NCI-H446 treated with DMSO at 0.1 percent for 48 hours (cell line): ENCODE measurements at regions not wholly inside any gene's neighbourhood (a gene's known extent, or its start where the extent isn't known, plus 50 kb on each side); places are given as distances from the start of the nearest gene placed in this dataset.

Experiments
- DNase-seq: peaks from one replicate; lab custom pipeline; 2025; lab: John Stamatoyannopoulos, UW

DNA sequence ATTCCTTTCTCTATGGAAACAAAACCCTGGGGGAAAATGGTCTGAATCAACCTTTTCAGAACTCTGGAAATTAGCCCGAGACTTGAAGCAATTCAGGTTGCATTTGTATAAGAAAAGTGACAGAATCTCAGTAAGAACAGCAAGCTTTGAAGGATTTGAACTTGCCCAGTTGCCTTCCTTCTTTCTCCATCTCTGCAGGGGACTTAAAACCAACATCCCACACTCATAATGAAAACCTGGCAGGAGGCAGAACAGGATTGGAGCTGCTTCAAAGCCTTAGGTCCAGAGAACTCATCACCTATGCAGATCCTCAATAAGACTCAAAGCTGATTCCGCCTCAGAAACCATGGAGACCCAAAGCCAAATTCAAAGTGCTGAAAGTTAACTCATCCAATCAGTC is 790.5 kb upstream of the ID2 start:
- no peak for DNase-seq

DNA sequence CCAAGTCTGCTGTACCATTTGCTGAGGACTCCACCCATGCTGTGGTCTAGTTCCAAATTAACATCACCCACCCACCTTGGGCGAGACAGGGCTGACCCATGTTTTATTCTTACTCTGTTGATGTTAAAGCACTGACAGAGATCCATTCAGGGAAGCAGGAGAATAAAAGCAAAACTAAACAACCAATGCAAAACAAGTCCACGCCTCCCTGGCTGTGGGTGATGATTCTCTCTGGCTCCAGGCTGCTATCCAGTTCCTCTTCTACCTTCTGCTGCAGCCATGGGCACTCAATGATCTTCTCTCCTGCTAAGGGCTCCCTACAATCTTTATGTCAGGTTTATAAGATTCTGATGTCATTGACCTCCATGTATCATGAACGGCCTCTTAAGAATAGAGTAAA is 786.6 kb upstream of the ID2 start:
- DNase-seq, result no peak

DNA sequence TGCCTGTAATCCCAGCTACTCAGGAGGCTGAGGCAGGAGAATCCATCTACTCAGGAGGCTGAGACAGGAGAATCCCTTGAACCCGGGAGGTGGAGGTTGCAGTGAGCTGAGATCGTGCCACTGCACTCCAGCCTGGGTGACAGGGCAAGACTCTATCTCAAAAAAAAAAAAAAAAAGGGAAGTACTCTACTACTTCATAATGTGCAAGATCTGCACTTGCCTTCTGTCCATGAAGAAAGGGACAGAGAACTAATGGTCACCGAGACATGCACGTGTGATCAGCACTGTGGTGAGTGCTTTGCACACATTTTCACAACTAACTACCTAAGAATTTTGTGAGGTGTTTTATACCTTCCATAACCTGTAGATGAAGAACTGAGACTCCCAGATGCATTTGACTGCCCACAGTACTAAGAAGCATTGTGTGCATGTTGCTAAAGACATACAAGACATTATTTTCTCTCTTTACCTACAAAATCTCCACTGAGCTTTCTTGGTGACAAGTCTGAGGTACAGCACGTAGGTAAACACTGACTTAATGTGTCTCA is 784.8 kb upstream of the ID2 start:
- no peak for DNase-seq

DNA sequence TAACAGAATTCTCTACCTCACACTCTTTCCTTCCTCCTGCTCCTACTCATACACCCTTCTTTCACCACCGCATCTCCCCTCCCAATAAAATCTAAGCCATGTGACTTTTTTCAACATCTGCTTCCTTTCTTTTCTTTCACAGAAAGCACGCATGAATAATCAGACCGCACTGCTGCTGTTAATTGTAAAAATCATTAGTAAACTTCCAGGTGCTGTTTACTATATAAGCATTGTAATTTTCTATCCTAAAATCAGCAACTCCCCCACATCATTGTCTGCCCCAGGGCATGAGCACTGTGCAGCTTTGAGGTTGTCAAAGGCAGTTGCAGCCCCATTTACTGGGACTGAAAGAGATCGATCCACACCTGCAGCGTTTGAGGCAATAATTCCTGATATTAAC is 782.6 kb upstream of the ID2 start:
- no peak for DNase-seq

DNA sequence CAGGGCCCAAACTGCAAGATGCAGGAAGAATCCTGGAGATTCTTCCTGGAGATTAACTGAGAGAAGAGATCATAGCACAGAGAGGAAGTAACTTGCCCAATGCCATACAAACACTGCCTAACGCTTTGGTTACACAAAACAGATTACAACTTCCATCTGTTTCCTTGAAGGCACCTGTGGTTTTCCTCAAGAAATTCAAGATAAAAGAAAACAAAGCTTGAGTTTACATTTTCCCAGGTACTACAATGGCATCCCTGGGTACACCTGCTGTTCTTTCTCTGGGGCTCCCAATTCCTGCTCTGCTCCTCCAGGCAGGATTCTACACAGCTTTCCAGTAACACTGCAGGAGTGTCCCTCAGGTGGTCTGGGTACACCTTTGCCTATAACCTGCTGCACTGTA is 781.9 kb upstream of the ID2 start:
- no peak for DNase-seq

DNA sequence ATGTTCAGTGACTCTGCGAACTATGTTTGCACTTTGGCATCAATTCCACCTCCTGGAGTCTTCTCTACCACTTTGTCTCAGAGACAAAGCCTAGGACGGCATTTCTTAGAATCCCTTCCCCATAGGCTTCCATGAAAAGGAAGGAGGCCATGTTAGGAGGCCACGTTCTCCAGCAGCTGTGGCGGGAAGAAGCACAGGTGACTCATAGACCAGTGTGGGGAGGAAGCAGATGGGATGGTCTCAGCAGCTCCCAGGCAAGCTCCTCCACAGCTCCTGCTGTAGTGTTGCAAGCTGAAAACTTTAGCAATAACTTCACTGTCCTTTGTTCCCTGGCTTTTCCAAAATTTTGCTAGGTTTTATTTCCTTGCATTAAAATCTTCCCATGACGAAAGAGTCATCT is 781.3 kb upstream of the ID2 start:
- DNase-seq, result no peak

DNA sequence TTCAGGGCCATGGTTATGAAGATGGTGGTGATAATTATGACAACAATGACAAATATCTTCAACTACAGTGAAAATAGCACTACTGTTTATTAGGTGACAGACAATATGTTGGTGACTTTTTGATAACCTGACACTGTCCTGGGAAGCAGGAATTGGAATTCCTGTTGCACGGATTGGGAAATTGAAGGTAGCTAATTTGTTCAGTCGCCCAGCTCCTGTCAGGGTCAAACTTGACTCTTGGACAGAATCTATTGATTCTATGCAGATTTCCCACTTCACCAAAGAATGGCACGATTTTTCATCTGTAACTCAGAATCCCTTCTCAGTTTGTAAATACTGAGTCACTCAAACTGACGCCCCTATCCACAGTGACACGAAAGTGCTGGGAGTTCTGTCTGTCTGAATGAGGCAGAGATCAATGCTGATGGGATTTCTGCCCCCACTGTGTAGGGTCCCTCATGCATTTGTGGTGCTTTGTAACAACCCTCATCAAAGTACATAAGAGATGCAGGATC is 779.5 kb upstream of the ID2 start:
- no peak for DNase-seq

DNA sequence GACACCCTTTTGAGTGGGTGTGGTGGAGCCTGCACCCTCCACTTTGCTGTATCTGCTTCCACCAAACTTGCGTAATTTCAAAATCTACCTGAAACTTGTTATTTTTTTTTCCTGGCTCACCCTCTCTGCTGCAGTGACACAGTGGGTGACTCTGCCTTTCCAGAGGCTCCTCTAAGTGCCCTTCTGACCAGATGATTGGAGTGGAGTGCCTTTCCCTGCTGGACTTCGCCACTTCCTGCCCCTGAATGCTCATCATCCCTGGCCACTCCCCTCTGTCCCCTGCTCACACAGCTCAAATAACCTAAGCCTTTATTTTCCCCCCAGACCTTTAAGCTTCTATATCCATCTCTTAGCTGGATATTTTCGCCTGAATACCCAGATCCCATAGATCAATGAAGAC is 777.5 kb upstream of the ID2 start:
- no peak for DNase-seq

DNA sequence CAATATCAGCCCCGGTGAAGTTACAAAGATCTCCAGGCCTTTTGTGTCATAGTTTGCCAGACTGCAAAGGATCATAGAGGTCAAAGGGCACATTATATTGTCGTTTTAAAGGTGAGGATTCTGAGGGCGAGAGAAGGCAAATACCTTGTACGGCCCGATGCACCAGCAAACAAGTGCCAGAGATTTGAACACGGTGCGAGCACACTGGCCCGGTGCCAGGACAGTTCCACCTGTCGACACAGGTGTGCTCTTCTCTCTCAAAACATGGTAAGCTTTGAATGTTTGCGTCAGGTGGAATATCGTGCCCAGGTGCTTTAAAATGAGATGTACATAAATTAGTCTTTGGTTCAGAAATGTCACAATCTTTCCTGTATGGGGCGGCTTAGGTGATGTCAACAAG is 776.1 kb upstream of the ID2 start:
- DNase-seq, result no peak

DNA sequence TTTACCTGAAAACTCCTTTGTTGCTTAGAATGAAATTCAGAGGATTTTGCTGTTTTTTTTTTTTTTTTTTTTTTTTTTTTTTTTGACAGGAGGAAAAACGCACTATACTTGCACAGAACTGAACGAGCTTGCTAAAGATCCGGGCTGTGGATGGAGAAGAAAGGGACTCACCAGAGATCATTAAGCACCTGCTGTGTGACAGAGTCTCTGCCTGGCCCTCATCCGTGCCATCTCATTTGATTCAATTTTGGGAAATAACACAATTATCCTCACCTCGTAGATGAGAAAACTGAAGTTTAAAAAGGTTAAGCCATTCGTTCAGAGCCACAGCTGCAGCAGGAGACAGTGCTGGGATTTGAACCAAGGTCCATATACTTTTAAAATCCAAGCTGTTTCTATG is 775.4 kb upstream of the ID2 start:
- DNase-seq, result no peak

DNA sequence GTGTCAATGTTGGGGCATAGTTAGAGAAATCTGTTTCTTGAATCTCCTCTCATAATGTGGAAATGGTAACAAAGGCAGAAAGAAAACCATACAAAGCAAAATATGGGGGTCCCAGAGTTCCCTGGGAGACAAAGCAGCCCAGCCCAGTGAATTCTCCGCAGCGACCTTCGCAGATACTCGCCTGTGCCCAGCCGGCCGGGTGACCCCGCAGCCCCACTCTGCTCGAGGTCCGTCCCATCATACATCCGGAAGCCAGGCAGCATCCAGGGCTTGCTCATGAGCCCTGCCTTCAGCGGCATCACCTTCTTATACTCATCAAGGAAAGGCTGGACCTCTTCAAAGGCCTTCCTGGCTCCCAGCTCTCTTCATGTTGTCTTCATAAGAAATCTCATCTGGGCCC is 774.8 kb upstream of the ID2 start:
- no peak for DNase-seq

DNA sequence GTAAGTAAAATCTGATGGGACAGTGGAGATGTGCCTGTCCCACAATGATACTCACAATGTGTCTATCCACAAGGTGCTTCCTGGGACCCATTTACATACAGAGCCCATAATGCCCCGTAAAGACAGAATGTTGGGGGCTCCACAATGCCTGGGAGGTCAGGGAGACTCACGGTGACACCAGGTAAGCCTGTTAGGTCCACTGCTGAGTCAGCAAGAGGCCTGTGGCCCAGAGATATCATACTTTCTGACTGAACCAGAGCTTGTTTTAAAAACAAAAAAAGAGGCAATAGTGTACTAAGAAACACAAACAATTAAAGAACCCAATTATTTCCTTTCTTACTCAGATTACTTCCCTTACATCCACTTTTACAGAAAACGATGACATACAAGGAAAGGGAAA is 771.1 kb upstream of the ID2 start:
- DNase-seq, result no peak

DNA sequence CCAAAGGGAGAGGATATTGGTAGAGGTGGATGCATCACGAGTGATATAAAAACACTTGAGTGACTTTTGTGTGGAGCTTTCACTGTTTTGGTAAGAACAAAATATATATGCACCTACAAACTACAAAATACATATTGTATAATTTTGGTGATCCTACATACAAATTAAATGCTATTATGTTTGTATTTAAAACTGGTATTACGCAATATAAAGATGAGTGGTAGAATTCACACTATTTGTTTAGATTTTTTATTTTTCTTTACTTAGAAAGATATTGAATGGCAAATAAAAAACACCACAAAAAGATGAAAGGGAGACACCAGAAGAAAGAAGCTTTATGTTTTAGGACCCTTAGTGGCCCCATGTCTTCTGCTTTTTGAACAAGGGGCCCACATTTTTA is 770.7 kb upstream of the ID2 start:
- DNase-seq, result no peak

DNA sequence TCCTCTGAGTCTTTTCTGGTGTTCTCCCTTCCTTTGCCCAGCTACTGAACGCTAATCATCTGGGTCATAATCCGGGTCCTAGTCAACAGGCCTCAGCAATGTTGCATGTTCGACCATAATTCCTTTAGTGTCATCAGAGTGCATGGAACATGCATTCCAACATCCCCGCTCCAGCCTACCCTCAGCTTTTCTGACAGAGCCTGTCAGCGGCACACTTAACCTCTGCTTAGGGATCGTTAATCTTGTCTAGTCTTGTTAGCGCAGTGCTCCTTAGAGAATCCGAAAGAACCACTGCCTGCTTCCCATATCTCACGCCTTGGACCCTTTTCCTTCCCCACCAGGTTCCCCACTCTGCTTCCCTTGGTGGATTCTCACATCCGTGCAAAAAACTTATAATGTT is 767.9 kb upstream of the ID2 start:
- no peak for DNase-seq

DNA sequence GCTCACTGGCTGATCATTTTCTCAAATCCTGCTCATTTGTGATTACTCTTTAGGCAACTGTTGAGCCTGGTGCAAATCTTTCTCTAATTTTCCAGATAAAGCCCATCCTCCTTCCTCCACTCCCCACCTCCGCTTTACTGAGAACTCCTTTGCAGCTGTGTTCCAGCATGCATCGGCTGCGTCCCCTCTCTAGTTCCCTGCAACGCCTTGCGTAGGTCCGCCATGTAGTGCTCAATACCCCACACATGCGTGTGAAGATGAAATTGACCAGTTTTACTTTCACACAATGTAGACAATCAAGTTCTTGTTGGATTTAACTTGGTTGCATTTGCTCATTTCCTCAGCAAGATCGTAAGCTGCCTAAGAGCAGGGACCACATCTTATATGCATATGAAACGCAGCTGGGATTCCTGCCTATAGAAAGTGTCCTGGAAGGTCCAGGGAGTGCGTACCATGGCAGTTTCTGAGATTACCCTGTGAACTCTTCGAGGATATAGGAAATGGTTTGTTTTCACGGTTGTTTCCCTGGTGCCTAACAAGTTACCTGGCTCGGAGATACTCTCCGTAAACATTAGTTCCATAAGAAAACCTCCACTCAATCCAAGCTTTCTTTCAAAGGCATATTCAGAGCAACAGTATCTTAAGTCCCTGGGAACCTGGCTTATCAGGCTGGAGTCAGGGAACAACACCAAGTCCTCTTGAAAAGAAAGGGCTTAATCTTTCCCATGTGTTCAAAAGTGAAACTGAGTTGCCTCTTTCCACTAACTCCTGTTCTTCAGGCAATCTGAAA is 766.4 kb upstream of the ID2 start:
- DNase-seq, result no peak

DNA sequence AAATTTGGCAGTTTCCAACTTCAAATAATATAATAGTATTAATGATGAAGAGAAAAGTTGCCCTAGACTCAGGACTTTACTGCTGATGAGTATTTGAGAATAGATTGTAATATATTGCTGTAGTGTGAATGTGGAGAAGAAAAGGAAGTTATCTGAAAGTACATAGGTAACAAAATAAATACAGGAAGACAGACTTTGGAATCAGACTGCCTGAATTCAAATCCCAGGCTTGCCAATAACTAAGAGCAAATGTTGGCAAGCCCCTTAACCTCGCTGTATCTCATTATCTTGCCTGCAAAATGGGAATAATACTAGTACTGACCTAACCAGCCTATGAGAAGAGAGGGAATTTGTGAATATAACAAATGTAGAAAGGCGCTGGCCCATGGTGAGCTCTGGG is 765.2 kb upstream of the ID2 start:
- no peak for DNase-seq

DNA sequence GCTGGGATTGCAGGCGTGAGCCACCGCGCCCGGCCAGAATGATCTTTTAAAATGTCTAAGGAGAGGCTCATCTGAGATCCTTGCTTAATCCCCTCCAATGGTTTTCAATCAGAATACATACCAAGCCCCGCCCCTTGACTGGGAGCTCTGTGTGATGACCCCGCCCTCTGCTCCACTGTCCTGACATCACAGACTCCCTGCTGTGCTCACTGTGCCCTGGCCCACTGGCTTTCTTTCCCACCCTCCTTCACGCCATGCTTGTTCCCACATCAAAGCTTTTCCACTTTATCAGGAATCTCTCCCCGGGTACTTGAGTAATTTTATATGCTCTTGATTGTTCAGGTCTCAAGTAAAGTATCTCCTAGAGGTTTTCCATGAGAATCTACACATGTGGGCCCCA is 762.3 kb upstream of the ID2 start:
- no peak for DNase-seq

DNA sequence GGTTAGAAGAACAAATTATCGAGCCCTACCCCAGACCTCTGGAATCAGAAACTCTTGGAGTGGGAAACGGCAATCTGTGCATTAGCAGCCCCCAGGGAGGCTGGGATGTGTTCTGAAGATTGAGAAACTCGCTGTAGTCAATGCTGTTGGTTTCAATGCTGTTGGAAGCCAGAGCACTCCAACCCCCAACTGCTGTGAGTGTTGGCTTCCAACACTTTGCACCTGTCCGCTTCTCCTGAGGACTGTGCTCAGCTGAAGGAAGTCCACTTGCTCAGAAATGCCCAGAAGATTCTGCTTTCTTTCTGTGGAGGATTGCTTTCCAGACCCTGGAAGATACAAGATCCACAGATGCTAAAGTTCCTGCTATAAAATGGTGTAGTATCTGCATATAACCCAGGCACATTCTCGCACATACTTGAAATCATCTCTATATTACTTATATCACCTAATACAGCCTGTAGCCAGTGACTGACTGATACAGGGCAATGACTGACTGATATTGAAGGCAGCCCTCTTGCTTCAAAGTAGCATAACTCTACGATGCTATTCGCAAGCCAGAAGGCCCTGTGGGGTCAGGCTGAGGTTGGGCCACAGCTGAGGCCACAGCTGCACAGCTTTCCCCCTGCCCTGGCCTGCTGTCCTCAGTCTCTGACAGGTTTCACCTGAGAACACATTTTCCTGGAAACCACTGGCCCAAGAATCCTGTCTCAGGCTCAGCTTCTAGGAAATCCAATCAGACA is 757.7 kb upstream of the ID2 start:
- no peak for DNase-seq

DNA sequence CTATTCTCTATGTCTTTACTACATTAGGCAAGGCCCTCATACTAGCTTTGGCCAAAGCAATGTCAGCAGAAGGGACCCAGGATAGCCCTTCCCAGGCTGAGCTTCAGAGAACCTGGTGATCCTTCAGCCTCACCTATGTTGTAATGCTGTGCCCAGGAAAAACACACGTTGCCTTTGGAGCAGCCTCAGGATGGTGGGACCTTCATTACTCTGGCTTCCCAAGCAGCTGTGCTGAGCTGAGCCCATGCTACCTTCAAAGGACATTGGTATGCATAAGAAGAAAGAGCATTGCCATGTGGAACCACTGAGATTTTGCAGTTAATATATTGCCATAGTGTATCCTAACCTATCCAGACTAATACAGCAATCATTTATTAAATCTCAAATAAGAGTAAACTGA is 756.4 kb upstream of the ID2 start:
- DNase-seq, result no peak

DNA sequence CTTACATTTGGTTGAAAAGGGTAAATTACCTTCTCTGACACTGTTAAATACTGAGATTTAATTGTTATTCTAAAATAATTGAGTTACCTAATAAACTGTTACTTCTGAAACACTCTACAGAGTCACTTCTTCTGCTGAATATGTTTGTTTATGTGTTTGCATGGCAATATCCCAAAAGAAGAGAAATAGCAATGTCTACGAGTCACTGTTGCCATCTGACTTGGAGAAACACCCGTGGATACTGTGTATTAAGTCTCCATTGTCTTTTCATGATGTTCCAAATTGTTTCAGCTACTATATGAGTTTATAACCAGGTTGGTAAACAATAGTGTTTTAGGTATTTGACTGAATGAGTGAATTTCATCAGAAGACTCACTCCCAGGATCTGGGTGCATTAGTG is 754.2 kb upstream of the ID2 start:
- DNase-seq, result peak; percentile 21

DNA sequence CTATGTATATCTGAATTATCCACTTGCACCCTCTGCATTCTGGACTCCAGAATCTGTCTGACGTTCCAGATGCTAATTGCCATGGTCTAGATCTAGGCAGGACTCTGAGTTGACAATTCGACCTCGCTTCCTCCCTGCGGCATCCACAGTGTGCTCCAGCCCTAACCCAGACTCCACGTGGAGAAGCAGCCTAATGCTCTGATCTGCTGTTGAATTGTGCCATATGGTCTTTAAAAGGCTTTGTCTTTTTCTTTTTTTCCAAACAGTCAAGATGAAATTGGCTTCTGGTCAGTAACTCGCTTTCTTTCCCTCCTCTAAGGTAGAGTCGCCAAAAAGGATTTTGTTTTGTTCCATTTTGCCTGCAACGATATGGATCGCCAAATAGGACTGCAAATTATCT is 752.6 kb upstream of the ID2 start:
- peak; percentile 79 for DNase-seq

DNA sequence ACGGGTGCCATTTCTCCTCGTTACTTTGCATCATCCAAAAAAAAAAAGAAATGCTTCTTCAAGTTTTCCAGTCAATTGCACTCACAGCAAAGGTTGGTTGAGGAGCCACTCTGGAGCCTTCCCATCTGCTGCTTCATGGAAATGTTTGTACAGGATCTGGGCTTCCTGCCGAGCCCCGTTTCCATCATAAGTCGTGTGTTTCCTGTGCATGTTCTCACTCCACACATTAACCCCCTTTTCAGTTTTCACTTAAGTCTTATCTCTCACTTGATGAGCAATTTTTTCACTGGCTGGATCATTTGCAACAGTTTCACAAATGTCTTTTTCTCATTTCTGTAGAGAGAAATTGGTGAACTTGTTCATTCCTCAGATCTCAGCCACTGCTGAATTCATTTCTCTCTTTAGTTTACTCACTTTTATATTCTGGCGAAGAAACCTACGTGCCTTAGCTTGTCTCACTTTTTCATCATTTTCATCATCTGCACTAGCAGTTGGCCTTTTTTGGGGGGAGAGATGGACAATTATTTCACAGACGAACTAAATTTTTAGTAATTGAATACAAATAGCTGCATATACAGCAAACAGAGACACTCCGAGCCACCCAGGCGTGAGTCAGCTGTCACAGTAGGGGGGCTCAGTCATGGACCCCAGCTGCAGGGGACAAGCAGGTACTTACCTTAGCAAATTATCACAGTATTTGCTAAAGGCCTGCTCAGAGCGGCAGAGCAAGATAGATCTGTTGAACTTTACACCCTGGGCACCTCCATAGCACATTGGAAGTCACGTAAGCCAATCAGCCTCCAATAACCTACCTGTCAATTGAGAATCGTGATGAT is 750.8 kb upstream of the ID2 start:
- DNase-seq, result peak; percentile 90
